Psoas muscle (tissue), 7 donors: ENCODE measurements at regions not wholly inside any gene's neighbourhood (a gene's known extent, or its start where the extent isn't known, plus 50 kb on each side); places are given as distances from the start of the nearest gene placed in this dataset.

ENCODE experiments used
- ATAC-seq, 4 donors: fragments of 200-7000 bp; cut with Tn5 transposase; one replicate each; pipeline ENCODE4 v1.9.1; 2020; ENCODE audit warnings: moderate library complexity in 3 of 4, mild to moderate bottlenecking in 2 of 4
- DNase-seq, 2 donors: peaks; one replicate each; pipeline ENCODE4 v3.0.0-alpha.2; 2020
- H3K27ac ChIP-seq: fragments of 200-600 bp; one replicate; pipeline ENCODE4 v1.8.0; 2022
- H3K27me3 ChIP-seq, 3 donors: fragments of 200-600 bp in 1 of 3; one replicate each; pipeline versions ENCODE4 v1.6.1 to v1.8.0; 2013 to 2022; ENCODE audit warnings: low read length in 2 of 3, mild to moderate bottlenecking in 2 of 3, moderate library complexity in 1 of 3; ENCODE audit not compliant: insufficient read depth in 3 of 3
- H3K36me3 ChIP-seq, 2 donors: fragments of 200-600 bp in 1 of 2; one replicate each; pipeline versions ENCODE4 v1.6.1 to v1.8.0; 2013 to 2022; ENCODE audit warnings: low read depth in 1 of 2, mild to moderate bottlenecking in 1 of 2, moderate library complexity in 1 of 2; ENCODE audit not compliant: insufficient read depth in 1 of 2
- H3K4me1 ChIP-seq: fragments of 200-600 bp; one replicate; pipeline ENCODE4 v1.8.0; 2022
- H3K4me3 ChIP-seq: fragments of 200-600 bp; one replicate; pipeline ENCODE4 v1.8.0; 2022; ENCODE audit warnings: mild to moderate bottlenecking
- H3K9me3 ChIP-seq: fragments of 200-600 bp; one replicate; pipeline ENCODE4 v1.8.0; 2022
- WGBS, 3 donors: extraction: QIAGEN DNeasy Blood & Tissue Kit; methylation state at CpG; one replicate each; pipeline versions ENCODE4 v1.1.6 to v1.1.7; 2013; 5-methylcytosine and 5-hydroxymethylcytosine counted together
- intact Hi-C, 2 donors: fragments of 100-400 bp; cut with DNase I; formaldehyde crosslinking; loops; one replicate each; pipeline versions ENCODE4 v1.11.0 to v1.14.2; 2022
- TF ChIP-seq, protein P1 (sequence below): fragments of 200-600 bp; IDR thresholded peaks from one replicate; pipeline ENCODE4 v1.8.0; 2022; ENCODE audit warnings: antibody characterized with exemption
- donor health status: healthy with polysubstance abuse.
- donor health status: DM: no; HTN: no; CAD: no; lungs with moderate emphysema.
- donor health status: Bipolar disorder and iron deficiency.
- donor health status: healthy.
- donor health status: DM: yes; HTN: yes; CAD: no.
- donor health status: DM: no; HTN: no; CAD: no.
- donor health status: DM: yes; HTN: yes; CAD: no.

DNA sequence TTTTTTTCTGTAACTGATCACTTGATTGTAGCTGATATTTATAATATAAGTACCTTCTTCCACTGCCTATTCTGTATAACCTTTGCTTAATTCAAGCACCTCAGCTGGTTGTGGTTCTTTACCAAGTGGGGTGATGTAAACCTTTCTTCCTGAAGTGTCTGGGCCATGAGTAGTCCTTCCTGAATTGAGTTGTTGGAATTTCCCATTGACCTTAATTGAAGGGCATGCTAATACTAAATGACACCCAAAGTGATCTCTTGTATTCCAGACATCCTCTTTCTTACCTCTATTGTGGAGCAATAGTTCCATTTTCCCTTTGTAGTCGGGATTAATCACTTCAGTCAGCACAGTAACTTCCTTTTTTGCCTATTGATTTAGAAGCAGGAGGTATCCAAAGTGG is 1496.8 kb upstream of the CELF4 start:
- TF ChIP-seq, protein P1, sequence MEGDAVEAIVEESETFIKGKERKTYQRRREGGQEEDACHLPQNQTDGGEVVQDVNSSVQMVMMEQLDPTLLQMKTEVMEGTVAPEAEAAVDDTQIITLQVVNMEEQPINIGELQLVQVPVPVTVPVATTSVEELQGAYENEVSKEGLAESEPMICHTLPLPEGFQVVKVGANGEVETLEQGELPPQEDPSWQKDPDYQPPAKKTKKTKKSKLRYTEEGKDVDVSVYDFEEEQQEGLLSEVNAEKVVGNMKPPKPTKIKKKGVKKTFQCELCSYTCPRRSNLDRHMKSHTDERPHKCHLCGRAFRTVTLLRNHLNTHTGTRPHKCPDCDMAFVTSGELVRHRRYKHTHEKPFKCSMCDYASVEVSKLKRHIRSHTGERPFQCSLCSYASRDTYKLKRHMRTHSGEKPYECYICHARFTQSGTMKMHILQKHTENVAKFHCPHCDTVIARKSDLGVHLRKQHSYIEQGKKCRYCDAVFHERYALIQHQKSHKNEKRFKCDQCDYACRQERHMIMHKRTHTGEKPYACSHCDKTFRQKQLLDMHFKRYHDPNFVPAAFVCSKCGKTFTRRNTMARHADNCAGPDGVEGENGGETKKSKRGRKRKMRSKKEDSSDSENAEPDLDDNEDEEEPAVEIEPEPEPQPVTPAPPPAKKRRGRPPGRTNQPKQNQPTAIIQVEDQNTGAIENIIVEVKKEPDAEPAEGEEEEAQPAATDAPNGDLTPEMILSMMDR: no peak
- Histone ChIP-seq H3K9me3 (no peaks in the 10 kb centered on the region), H3K27ac (no peak overlapping the region), H3K4me3 (no peak overlapping the region), H3K4me1 (no peaks in the 10 kb centered on the region), H3K27me3 (no peaks in the 10 kb centered on the region), H3K36me3 (no peaks in the 10 kb centered on the region)
- intact Hi-C loops: no loop called here
- DNase-seq (no peak), ATAC-seq (no peak)
- 48 to 59% (median 59%) methylated on average over 1 of the region's 1 CpG for WGBS, 3 donors

- Histone ChIP-seq H3K36me3 (no peaks in the 10 kb centered on the region), H3K27me3 (no peaks in the 10 kb centered on the region), H3K4me3 (no peak overlapping the region), H3K27ac (no peak overlapping the region), H3K9me3 (no peaks in the 10 kb centered on the region), H3K4me1 (no peaks in the 10 kb centered on the region)
- no peak for DNase-seq
- no peak for ATAC-seq
- 24 to 43% (median 33%) methylated on average over 6 of the region's 6 CpGs for WGBS, 3 donors
- TF ChIP-seq, protein P1: no peak
- intact Hi-C loops: no loop called here
These were observed 1492.9 kb upstream of the CELF4 start for GRCh38 chr18:39058386-39059000.

GRCh38 chr18:39057423-39058064 is 1491.9 kb upstream of the CELF4 start:
- no peaks in the 10 kb centered on the region for H3K9me3 ChIP-seq
- DNase-seq (no peak), ATAC-seq (no peak)
- no peak overlapping the region for H3K4me3 ChIP-seq
- TF ChIP-seq, protein P1: no peak
- H3K36me3 ChIP-seq: no peaks in the 10 kb centered on the region
- 68 to 81% (median 72%) methylated on average over 3 of the region's 3 CpGs for WGBS, 3 donors
- H3K27ac ChIP-seq: no peak overlapping the region
- intact Hi-C loops: no loop called here
- H3K27me3 ChIP-seq: no peaks in the 10 kb centered on the region
- no peaks in the 10 kb centered on the region for H3K4me1 ChIP-seq

GRCh38 chr18:39053571-39053970 is 1488.0 kb upstream of the CELF4 start:
- Histone ChIP-seq H3K4me3 (no peak overlapping the region), H3K36me3 (no peaks in the 10 kb centered on the region), H3K9me3 (no peaks in the 10 kb centered on the region), H3K27me3 (no peaks in the 10 kb centered on the region), H3K4me1 (no peaks in the 10 kb centered on the region), H3K27ac (no peak overlapping the region)
- TF ChIP-seq, protein P1: no peak
- no peak for DNase-seq
- intact Hi-C loops: no loop called here
- ATAC-seq: no peak
- WGBS, 3 donors: 42 to 47% (median 44%) methylated on average over 2 of the region's 2 CpGs

DNA sequence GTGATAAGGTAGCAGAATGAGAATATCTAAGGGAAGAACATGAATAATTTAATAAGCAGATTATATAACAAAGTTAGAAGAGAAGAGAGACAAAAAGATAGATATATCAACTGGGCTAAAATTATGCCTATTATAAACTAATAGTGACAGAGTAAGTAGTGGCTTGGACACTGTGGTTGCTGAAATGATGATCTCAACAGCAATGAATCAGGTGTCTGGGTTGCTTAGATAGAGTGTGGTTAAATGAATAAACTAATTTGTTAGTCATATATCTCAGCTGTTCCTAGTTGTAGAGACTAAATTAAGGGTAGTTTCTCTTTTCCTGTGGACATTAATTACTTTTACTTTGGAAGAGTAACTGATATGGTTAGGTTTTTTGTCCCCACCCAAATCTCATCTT is 1485.4 kb upstream of the CELF4 start:
- H3K9me3 ChIP-seq: no peaks in the 10 kb centered on the region
- no peaks in the 10 kb centered on the region for H3K4me1 ChIP-seq
- no peak overlapping the region for H3K4me3 ChIP-seq
- ATAC-seq: no peak
- DNase-seq: no peak
- H3K27ac ChIP-seq: no peak overlapping the region
- intact Hi-C loops: no loop called here
- TF ChIP-seq, protein P1: no peak
- H3K36me3 ChIP-seq: no peaks in the 10 kb centered on the region
- H3K27me3 ChIP-seq: no peaks in the 10 kb centered on the region
